Duodenal mucosa (tissue), 2 donors: ENCODE measurements at regions not wholly inside any gene's neighbourhood (a gene's known extent, or its start where the extent isn't known, plus 50 kb on each side); places are given as distances from the start of the nearest gene placed in this dataset.
"Not testable (repeated sequence)": the region's sequence is repeated elsewhere in the genome, so short reads cannot be mapped to it uniquely, and the experiment has no call there.

Experiments
- H3K27ac ChIP-seq: one replicate; pipeline ENCODE4 v1.7.0; 2013; ENCODE audit warnings: low read depth, low read length
- H3K27me3 ChIP-seq, 2 donors: one replicate each; pipeline ENCODE4 v1.7.0; 2013; ENCODE audit warnings: low read length in 2 of 2, control low read depth in 1 of 2; ENCODE audit not compliant: insufficient read depth in 2 of 2, control insufficient read depth in 1 of 2
- H3K36me3 ChIP-seq, 2 donors: one replicate each; pipeline ENCODE4 v1.7.0; 2013; ENCODE audit warnings: low read length in 2 of 2, control low read depth in 1 of 2; ENCODE audit not compliant: insufficient read depth in 2 of 2, control insufficient read depth in 1 of 2
- H3K4me1 ChIP-seq, 2 donors: one replicate each; pipeline ENCODE4 v1.7.0; 2013; ENCODE audit warnings: low read length in 2 of 2, control low read depth in 1 of 2; ENCODE audit not compliant: insufficient read depth in 2 of 2, control insufficient read depth in 1 of 2
- H3K4me3 ChIP-seq, 2 donors: one replicate each; pipeline ENCODE4 v1.7.0; 2013; ENCODE audit warnings: low read length in 2 of 2, low read depth in 1 of 2
- H3K9ac ChIP-seq, 2 donors: one replicate each; pipeline ENCODE4 v1.7.0; 2013; ENCODE audit warnings: low read length in 2 of 2, low read depth in 1 of 2
- H3K9me3 ChIP-seq, 2 donors: one replicate each; pipeline ENCODE4 v1.7.0; 2013; ENCODE audit warnings: low read length in 2 of 2, control low read depth in 1 of 2; ENCODE audit not compliant: control insufficient read depth in 1 of 2

DNA sequence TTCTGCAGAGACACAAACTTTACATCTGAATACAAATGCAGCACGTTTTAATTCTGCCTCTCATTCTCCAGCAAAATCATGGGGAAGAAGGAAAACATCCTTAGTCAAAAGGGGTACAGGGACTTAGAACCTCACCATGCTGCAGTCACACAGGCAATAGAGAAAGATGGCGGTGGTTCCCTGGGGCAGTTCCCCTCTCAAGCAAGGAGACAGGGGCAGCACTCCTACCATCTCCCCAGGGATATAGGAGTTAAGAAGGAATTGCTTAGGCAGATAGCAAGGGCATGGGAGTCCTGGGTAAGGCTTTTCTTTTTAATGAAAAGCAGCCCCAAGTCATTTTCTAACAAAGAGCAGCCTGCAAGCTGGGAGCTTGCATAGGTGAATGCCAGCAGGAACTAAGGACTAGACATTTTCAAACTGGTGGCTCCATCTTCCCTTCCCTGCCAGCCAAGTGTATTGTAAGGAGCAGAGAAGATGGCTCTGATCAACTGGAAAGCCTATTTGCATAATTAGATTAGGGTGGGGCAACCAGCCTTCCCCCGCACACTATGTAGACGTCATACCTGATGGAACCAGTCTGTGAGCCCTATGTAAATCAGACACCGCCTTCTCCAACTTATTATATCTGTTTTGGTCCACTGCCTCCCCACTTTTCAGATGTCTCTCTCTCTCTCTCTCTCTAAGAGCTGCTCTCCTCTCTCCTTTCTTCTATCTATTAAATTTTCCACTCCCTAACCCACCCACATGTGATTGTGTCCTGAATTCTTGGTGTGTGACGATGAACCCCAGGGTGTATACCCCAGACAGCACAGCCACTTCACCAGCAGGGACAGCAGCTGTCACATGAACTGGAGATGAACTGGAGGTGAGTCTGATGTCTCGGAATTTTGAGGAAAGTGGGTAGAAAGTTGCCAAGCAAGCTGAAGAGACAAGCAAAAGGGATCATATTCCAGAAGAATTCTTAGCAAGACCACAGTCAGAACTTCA, 514.5 kb downstream of the IRS2 start:
- H3K27me3 ChIP-seq: no peaks in the 10 kb centered on the region
- no peaks in the 10 kb centered on the region for H3K36me3 ChIP-seq
- H3K9me3 ChIP-seq: no peaks in the 10 kb centered on the region
- no peaks in the 10 kb centered on the region for H3K4me1 ChIP-seq
- no peak overlapping the region for H3K4me3 ChIP-seq
- no peak overlapping the region for H3K27ac ChIP-seq
- no peak overlapping the region for H3K9ac ChIP-seq

DNA sequence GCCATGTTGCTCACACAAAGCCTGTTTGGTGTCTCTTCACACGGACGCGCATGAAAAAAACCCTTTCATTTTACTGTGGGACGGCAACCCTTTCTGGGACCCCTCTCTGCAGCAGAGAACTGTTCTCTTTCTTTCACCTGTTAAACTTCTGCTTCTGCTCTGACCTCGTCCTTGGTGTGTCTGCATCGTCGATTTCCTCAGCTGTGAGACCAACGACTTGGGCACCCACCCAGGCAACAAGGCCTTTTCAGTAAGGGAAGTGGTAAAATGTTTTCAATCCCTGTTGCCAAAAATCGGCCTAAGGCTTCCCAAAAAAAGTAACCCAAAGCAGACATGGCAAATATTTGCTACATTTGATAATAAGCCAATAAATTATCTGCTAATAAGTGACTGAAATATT, 515.3 kb downstream of the IRS2 start:
- Histone ChIP-seq H3K9me3 (no peaks in the 10 kb centered on the region), H3K4me1 (no peaks in the 10 kb centered on the region), H3K9ac (no peak overlapping the region), H3K4me3 (no peak overlapping the region), H3K27me3 (no peaks in the 10 kb centered on the region), H3K27ac (no peak overlapping the region), H3K36me3 (no peaks in the 10 kb centered on the region)

GRCh38 chr13:109269381-109269780, 517.0 kb downstream of the IRS2 start:
- not testable (repeated sequence) for H3K36me3 ChIP-seq, H3K27me3 ChIP-seq, H3K4me1 ChIP-seq, H3K27ac ChIP-seq, H3K9me3 ChIP-seq, H3K4me3 ChIP-seq, H3K9ac ChIP-seq

DNA sequence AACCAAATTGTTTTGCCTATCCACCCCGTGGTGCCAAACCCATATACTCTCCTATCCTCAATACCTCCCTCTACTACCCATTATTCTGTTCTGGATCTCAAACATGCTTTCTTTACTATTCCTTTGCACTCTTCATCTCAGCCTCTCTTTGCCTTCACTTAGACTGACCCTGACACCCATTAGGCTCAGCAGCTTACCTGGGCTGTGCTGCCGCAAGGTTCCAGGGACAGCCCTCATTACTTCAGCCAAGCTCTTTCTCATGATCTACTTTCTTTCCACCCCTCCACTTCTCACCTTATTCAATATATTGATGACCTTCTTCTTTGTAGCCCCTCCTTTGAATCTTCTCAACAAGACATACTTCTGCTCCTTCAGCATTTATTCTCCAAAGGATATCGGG, 517.9 kb downstream of the IRS2 start:
- not testable (repeated sequence) for H3K36me3 ChIP-seq, H3K9ac ChIP-seq, H3K27me3 ChIP-seq, H3K4me3 ChIP-seq, H3K9me3 ChIP-seq, H3K27ac ChIP-seq, H3K4me1 ChIP-seq

- H3K36me3 ChIP-seq, H3K9me3 ChIP-seq, H3K27me3 ChIP-seq, H3K4me1 ChIP-seq, H3K27ac ChIP-seq, H3K9ac ChIP-seq, H3K4me3 ChIP-seq: not testable (repeated sequence)
These were observed 519.0 kb downstream of the IRS2 start for GRCh38 chr13:109267400-109267799.

GRCh38 chr13:109265438-109265742, 521.0 kb downstream of the IRS2 start:
- H3K9me3 ChIP-seq, H3K4me3 ChIP-seq, H3K9ac ChIP-seq, H3K36me3 ChIP-seq, H3K4me1 ChIP-seq, H3K27me3 ChIP-seq, H3K27ac ChIP-seq: not testable (repeated sequence)

- not testable (repeated sequence) for H3K36me3 ChIP-seq, H3K9me3 ChIP-seq, H3K4me1 ChIP-seq, H3K27ac ChIP-seq, H3K4me3 ChIP-seq, H3K9ac ChIP-seq, H3K27me3 ChIP-seq
These were observed 521.6 kb downstream of the IRS2 start for GRCh38 chr13:109264603-109265437.

DNA sequence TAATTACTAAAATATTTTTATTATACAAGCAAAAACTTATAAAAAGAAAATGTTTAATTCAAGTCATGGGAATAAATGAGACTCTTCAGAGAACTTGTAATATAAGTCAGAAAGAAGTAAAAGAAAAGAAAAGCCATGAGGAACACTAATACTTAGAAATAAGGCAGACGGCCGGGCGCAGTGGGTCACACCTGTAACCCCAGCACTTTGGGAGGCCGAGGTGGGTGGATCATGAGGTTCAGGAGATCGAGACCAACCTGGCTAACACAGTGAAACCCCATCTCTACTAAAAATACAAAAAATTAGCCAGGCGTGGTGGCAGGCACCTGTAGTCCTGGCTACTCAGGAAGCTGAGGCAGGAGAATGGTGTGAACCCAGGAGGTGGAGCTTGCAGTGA, 528.6 kb downstream of the IRS2 start:
- not testable (repeated sequence) for H3K27me3 ChIP-seq, H3K9me3 ChIP-seq, H3K36me3 ChIP-seq, H3K4me3 ChIP-seq, H3K27ac ChIP-seq, H3K4me1 ChIP-seq, H3K9ac ChIP-seq
